ENCODE measurements at regions not wholly inside any gene's neighbourhood (a gene's known extent, or its start where the extent isn't known, plus 50 kb on each side); places are given as distances from the start of the nearest gene placed in this dataset.

- Histone ChIP-seq H3K36me3 (ENCODE audit: control insufficient read depth in 4 of 4, insufficient read depth in 3 of 4, low read depth in 1 of 4, low read length in 3 of 4) (no peaks in the 10 kb centered on the region), H3K27ac (ENCODE audit: low read depth in 1 of 2, low read length in 2 of 2) (no peak overlapping the region), H3K4me1 (ENCODE audit: control insufficient read depth in 4 of 4, insufficient read depth in 4 of 4, low read length in 3 of 4) (no peaks in the 10 kb centered on the region), H3K9me3 (ENCODE audit: control insufficient read depth in 4 of 4, low read length in 3 of 4) (no peaks in the 10 kb centered on the region), H3K9ac (ENCODE audit: low read depth in 1 of 2, low read length in 2 of 2) (no peak overlapping the region), H3K4me3 (ENCODE audit: low read depth in 1 of 3, low read length in 3 of 3) (no peak overlapping the region), H3K27me3 (ENCODE audit: control insufficient read depth in 4 of 4, insufficient read depth in 4 of 4, low read length in 3 of 4) (no peaks in the 10 kb centered on the region)
- 41% methylated on average over 2 of the region's 2 CpGs for WGBS
- TF ChIP-seq REST (IDR thresholded peaks at IDR 0.05) (no peak), GABPA (IDR thresholded peaks at IDR 0.05 in 1 of 2, conservative IDR thresholded peaks at IDR 0.05 in 1 of 2) (no peak), ATF3 (IDR thresholded peaks at IDR 0.05) (no peak), ZBTB33 (IDR thresholded peaks at IDR 0.05) (no peak), JUND (IDR thresholded peaks at IDR 0.05) (no peak), FOXA1 (IDR thresholded peaks at IDR 0.05) (no peak), CTCF (IDR thresholded peaks at IDR 0.05; ENCODE audit: low read depth, low read length, missing input control) (no peak), FOXA2 (IDR thresholded peaks at IDR 0.05) (no peak), YY1 (IDR thresholded peaks at IDR 0.05) (no peak), NR2F2 (IDR thresholded peaks at IDR 0.05) (no peak), MAX (IDR thresholded peaks at IDR 0.05) (no peak), EGR1 (IDR thresholded peaks at IDR 0.05; ENCODE audit: low read depth in 2 of 2) (no peak), SP1 (IDR thresholded peaks at IDR 0.05) (no peak), RXRA (IDR thresholded peaks at IDR 0.05) (no peak), RAD21 (IDR thresholded peaks at IDR 0.05) (no peak), HNF4G (IDR thresholded peaks at IDR 0.05) (no peak), HNF4A (conservative IDR thresholded peaks at IDR 0.05) (no peak), TAF1 (conservative IDR thresholded peaks at IDR 0.05) (no peak)
- no peak for DNase-seq (ENCODE audit: low spot score)
Measured at GRCh38 chr2:116879650-116880160, 934.8 kb upstream of the DDX18 start.

All from liver (tissue), 8 donors.